HL-60 (cell line): ENCODE measurements at regions not wholly inside any gene's neighbourhood (a gene's known extent, or its start where the extent isn't known, plus 50 kb on each side); places are given as distances from the start of the nearest gene placed in this dataset.

ENCODE experiments used
- DNase-seq, 2 experiments: peaks; one replicate each; pipeline ENCODE4 v3.0.0-alpha.2; 2010 to 2020; ENCODE audit warnings: low read depth in 1 of 2, low spot score in 1 of 2
- H3K27ac ChIP-seq: fragments of 250-450 bp; sonication (Bioruptor Pico); replicated peaks from 2 replicates; pipeline ENCODE4 v1.5.1; 2020; ENCODE audit warnings: mild to moderate bottlenecking, moderate library complexity
- H3K27me3 ChIP-seq: fragments of 250-450 bp; sonication (Bioruptor Pico); 2 replicates; pipeline ENCODE4 v1.5.1; 2021; ENCODE audit warnings: mild to moderate bottlenecking, moderate library complexity; ENCODE audit not compliant: insufficient read depth, poor library complexity, severe bottlenecking
- H3K4me3 ChIP-seq: replicated peaks from 2 replicates; pipeline ENCODE4 v1.5.1; 2011; ENCODE audit warnings: mild to moderate bottlenecking, control low read depth, low read length; ENCODE audit not compliant: insufficient read depth
- GABPA ChIP-seq: IDR thresholded peaks from 2 replicates; pipeline ENCODE4 v1.6.1; 2012; ENCODE audit warnings: low read depth
- POLR2AphosphoS5 ChIP-seq: IDR thresholded peaks from 2 replicates; pipeline ENCODE4 v1.6.1; 2012; ENCODE audit warnings: low read depth
- SPI1 ChIP-seq: IDR thresholded peaks from 2 replicates; pipeline ENCODE4 v1.6.1; 2012; ENCODE audit warnings: low read depth, mild to moderate bottlenecking, borderline replicate concordance
- TF ChIP-seq, protein P1 (sequence below): IDR thresholded peaks from 2 replicates; pipeline ENCODE4 v1.6.1; 2012; ENCODE audit warnings: low read depth; ENCODE audit not compliant: insufficient replicate concordance
- TF ChIP-seq, protein P2 (sequence below): IDR thresholded peaks from one replicate; pipeline ENCODE4 v1.5.1; 2011; ENCODE audit warnings: low read length, control low read depth, inconsistent platforms; ENCODE audit not compliant: insufficient read depth

DNA sequence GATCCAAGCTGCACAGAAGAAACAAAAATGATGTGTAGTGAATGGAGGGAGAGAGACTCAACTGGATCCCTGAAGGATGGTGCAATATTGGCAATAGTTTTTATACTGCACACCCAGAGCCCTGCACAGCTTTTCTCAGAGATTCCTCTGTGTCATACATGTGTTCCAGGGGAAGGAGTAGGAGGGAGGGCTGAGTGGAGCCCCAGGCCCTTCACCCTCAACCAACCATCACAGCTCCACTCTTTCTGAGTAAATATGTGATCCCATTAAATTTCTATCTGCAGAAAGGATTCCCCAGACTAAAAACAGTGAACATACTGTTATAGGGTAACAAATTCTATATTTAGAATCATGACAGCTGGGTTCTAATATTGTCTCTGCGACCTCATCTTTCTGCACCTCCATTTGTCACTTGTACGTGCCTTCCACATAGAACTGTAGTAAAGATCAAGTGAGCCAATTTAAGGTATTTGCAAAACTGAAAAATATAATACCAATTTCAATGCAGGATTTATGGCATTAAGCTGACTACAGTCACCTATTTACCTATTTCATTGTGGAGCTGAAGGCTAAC is 421.4 kb upstream of the NRSN1 start:
- TF ChIP-seq, protein P1, sequence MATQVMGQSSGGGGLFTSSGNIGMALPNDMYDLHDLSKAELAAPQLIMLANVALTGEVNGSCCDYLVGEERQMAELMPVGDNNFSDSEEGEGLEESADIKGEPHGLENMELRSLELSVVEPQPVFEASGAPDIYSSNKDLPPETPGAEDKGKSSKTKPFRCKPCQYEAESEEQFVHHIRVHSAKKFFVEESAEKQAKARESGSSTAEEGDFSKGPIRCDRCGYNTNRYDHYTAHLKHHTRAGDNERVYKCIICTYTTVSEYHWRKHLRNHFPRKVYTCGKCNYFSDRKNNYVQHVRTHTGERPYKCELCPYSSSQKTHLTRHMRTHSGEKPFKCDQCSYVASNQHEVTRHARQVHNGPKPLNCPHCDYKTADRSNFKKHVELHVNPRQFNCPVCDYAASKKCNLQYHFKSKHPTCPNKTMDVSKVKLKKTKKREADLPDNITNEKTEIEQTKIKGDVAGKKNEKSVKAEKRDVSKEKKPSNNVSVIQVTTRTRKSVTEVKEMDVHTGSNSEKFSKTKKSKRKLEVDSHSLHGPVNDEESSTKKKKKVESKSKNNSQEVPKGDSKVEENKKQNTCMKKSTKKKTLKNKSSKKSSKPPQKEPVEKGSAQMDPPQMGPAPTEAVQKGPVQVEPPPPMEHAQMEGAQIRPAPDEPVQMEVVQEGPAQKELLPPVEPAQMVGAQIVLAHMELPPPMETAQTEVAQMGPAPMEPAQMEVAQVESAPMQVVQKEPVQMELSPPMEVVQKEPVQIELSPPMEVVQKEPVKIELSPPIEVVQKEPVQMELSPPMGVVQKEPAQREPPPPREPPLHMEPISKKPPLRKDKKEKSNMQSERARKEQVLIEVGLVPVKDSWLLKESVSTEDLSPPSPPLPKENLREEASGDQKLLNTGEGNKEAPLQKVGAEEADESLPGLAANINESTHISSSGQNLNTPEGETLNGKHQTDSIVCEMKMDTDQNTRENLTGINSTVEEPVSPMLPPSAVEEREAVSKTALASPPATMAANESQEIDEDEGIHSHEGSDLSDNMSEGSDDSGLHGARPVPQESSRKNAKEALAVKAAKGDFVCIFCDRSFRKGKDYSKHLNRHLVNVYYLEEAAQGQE = no peak
- TF ChIP-seq POLR2AphosphoS5 (no peak), GABPA (no peak), SPI1 (no peak)
- TF ChIP-seq, protein P2, sequence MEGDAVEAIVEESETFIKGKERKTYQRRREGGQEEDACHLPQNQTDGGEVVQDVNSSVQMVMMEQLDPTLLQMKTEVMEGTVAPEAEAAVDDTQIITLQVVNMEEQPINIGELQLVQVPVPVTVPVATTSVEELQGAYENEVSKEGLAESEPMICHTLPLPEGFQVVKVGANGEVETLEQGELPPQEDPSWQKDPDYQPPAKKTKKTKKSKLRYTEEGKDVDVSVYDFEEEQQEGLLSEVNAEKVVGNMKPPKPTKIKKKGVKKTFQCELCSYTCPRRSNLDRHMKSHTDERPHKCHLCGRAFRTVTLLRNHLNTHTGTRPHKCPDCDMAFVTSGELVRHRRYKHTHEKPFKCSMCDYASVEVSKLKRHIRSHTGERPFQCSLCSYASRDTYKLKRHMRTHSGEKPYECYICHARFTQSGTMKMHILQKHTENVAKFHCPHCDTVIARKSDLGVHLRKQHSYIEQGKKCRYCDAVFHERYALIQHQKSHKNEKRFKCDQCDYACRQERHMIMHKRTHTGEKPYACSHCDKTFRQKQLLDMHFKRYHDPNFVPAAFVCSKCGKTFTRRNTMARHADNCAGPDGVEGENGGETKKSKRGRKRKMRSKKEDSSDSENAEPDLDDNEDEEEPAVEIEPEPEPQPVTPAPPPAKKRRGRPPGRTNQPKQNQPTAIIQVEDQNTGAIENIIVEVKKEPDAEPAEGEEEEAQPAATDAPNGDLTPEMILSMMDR = no peak
- Histone ChIP-seq H3K4me3 (no peak overlapping the region), H3K27ac (no peak overlapping the region), H3K27me3 (no peaks in the 10 kb centered on the region)
- no peak for DNase-seq

DNA sequence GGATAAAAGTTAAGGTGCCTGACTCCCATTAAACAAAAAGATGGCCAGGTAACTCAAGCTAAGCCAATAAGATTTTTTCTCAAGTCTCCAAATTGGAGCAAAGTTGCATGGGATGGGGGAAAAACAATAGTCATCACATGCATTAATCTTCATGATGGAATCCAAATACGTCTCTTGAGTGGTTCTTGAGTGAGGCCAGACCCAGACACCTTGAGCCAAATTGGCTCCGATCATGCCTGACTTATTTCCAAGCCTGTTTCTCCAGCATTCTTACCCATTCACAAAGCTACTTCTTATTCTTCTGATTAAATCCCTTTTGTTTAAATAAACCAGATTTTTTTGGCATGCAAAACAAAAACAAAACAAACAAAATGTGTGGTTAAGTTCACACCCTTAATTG is 420.3 kb upstream of the NRSN1 start:
- Histone ChIP-seq H3K27ac (no peak overlapping the region), H3K4me3 (no peak overlapping the region)

DNA sequence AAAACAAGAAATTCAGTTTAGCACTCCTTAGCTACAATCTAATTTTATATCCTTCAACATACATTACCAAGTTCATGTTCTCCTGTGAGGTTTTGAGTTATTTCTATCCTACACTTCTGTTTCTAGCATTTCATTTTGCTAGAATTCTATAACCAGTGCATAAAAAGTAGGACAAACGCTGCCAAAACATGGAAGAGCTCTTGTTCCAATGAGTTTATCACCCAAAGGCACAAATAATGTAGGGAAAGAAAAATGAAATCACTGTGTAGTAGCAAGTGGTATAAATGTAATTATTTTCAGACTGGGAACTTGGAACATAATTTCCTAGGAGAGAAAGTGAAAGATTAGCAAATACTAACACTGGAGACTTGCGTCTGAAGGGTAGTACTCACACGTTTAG is 413.3 kb upstream of the NRSN1 start:
- Histone ChIP-seq H3K27ac (no peak overlapping the region), H3K4me3 (no peak overlapping the region), H3K27me3 (no peaks in the 10 kb centered on the region)
- TF ChIP-seq, protein P1 = no peak
- TF ChIP-seq, protein P2 = no peak
- TF ChIP-seq POLR2AphosphoS5 (no peak), SPI1 (no peak), GABPA (no peak)
- no peak for DNase-seq

More for the DNA sequence above, 420.3 kb upstream of the NRSN1 start:
- H3K27me3 ChIP-seq = no peaks in the 10 kb centered on the region
- no peak for DNase-seq
- TF ChIP-seq POLR2AphosphoS5 (no peak), GABPA (no peak), SPI1 (no peak)
- TF ChIP-seq, protein P1 = no peak
- TF ChIP-seq, protein P2 = no peak
